ENCODE measurements at regions not wholly inside any gene's neighbourhood (a gene's known extent, or its start where the extent isn't known, plus 50 kb on each side); places are given as distances from the start of the nearest gene placed in this dataset.

DNA sequence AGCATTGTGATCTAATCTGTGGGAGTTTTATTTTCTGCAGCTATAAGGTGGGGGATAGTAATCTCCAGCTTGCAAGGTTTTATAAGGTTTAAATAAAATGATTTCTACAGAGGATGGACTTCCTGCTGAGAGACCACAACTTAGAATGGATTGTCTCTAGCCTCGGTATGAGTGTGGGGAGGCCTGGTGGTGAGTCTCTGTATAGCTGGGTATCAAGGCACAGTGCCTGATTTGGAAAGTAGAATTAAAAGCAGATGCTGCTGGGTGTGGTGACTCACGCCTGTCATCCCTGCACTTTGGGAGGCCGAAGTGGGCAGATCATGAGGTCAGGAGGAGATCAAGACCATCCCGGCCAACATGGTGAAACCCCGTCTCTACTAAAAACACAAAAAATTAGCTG is 162.0 kb upstream of the GATB start:
- no peak for DNase-seq

DNA sequence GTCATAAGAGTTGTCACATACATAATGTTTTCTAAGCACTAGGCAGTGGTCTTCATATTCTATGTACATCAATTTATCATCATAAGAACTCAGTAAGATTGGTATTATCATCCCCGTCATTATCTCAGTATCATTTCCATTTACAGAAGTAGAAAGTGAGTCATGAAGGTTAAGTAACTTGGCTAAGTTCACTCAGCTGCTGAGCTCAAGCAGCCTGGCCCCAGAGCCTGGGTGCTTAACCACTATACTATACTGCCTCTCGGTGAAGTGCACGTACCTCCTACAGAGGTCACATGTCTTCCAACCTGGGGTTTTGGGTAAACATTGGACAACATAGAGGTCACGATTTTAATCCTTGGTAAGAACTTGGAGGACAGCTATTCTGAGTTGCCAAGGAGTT is 161.5 kb upstream of the GATB start:
- DNase-seq = no peak

DNA sequence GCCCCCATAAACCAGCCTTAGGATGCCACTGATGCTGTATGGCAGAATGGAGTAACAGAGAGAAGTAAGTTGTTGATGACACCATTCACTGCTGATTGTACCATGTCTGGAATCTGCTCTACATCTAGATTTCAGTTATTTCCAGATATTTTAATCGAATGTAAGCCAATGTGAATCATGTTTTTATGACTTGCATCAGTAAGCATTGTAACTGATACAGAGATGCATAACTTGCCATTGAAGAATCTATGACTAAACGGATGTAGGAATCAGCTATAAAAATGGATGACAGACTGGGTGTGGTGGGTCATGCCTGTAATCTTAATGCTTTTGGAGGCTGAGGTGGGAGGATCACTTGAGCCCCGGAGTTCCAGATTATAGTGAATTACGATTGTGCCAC is 161.0 kb upstream of the GATB start:
- DNase-seq = no peak

DNA sequence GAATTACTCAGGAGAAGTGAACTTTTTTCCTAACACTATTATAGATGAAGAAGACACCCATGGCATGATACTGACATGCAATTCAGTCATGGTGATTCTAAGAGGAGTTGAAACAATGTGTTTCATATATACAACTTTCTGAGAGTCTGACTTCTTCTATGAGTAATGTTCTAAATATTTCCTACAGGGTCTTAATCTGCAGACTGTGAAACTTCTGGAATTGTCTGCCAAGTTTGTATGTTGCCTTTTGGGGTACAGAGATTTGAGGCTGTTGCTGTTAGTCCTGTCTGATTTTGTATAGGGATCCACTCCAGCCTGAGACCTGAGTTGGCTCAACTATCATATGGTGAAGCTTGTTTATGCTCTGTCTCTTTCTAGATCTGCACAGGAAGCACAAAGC is 160.6 kb upstream of the GATB start:
- no peak for DNase-seq

DNA sequence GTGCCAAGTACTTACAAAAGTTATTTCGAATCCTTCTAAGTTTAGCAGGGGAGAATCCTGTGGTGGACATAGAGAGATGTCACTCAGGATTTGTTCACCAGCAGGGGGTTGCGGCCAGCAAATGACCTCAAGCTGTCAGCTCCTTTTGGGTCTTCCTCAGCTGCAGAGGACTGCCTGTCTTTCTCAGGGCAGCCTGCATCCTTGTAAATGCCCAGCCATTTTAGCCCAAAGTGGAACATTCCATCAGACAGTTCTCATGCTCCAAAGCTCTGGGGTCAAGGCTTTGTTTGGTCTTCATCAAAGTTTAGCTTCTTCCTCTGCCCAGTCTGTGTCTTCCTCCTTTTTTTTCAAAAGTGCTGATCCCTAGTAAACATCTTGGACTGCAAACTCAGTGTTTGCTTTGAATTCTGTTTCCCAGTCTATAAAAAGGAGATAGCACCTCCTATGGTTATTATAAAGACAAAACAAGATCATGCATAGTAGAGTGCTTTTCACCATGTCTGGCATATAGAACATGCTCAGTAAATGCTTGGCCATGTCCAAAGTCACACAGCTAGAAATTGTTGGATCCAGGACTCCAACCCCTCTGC is 156.4 kb upstream of the GATB start:
- DNase-seq = no peak

DNA sequence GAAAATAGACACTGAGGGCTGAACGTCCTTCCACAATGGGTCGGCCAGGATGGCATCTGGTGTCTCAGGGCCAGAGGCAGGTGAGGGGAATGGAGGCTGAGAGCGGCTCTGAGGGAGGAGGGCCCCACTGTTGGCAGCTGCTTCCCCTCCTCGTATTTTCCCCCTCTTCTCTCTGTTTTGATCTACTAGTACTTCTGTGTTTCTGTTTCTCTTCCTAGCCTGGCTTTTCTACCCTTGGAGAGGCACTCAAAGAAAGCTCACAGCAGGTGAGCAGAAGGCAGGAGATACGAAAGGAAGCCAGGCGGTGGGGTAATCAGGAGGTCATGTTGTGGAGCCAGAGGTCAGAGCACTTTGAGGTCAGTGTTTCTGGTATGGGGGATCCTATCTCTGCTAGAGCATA is 151.8 kb upstream of the GATB start:
- no peak for DNase-seq

DNA sequence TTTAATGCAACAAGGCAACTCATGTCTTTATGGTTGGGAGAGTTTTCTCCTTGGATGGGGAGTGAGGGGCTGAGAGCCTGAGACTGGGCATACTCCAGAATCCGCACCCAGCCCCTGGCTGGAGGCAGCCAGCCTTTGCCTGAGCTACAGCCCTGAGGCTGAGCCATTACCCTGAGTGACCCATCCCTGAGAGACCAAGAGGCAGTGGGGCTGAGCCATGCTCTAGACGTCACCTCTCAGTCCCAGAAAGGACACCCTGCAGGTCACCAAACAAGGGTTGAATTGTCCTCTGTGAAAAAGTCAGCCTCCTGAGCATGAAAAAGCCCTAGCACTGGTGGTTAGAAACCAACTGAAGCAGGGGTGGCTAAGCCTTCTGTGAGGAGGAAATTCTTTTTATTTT is 151.2 kb upstream of the GATB start:
- DNase-seq = no peak

DNA sequence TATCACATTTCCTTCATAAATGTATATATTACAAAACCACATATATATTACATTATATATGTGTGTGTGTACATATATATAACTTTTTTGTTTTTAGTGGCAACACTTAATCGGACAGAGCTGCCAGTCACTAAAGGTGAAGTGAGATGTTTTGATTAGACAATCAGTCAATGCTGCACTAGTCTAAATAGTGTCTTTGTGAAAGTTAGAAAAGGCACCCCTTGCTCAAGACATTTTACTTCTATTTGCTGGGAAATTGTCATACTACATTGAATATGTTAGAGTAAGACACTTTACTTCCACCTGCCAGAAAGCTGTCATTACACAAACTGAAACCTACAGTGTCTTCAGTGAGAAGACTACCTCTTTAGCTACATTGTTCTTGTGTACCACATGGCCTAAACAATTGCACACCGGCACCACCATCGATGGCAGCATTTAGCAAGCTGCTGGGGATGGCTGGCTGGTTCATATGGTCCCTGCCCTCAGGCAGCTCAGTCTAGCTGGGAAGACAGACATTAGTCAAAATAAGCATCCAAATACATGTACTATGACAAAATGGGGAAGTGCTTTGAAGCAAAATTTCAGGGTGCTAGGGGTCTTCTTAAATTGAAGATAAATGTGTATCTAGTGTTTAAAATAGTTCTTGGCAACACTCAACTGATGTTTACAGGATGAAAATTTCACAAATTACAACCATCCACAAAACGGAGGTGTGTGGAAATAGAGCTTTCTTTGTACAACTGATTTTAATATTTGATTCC is 148.1 kb upstream of the GATB start:
- DNase-seq = no peak

DNA sequence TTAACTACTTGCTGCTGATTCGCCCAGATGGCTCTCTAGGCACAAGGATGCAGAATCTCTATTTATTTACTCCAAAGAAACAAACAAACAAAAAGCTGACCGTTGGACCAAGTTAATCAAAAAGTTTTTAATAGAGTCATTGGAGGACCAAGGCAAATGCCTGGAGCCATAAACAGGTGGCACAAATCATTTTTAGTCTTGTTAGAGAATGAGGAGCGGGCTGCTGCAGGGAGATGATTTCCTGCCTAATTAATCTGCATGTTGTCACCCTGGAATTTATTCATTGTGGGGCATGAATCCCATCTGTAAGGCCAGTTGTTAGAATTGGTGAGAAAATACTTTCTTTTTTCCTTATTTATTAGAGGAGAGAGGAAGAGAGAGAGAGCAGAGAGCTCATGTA is 147.4 kb upstream of the GATB start:
- DNase-seq = no peak

DNA sequence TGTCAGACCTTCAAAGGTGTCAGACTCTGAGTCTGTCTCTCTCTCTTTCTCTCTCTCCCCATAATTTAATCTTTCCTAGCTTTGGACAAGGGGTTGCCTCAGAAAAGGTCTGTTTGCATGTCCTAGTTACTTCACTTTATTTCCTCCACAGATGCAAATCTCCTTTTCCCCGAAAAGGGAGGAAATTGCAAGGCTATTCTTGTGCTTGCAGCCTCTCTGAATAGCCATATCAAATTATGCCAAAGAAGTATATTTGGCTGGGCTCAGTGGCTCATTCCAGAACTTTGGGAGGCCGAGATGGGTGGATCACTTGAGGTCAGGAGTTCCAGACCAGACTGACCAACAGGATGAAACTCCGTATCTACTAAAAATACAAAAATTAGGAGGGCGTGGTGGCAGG is 145.6 kb upstream of the GATB start:
- DNase-seq = no peak

DNA sequence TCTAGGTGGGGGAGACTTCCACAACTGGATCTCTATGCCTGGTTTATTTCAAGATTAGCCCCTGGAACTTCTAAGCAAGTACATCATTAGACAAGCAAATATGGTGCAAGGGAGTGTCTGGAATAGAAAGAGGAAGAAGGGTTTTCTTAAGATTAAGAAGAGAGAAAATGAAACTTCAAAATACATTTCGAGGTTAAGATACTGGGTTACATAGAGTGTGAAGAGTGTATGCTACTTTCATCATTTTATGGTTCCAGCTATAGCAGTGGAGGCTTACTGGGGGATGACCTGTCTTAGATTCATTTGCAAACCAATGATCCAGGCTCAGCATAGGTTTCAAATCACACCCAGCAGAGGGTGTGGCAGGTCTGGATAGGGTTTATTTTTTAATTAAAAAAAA is 144.4 kb upstream of the GATB start:
- no peak for DNase-seq

DNA sequence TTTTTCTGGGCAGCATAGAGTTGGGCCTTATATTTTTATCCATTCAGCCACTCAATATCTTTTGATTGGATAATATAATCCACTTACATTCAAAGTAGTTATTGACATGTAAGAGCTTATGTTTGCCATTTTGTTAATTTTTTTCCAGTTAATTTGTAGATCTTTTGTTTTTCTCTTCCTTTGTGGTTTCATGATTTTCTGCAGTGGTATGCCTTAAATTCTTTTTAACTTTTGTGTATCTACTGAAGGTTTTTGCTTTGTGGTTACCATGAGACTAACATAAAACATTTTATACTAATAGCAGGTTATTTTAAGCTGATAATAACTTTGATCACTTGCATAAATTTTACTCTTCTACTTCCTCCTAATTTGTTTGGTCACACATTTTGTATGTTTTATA is 140.8 kb upstream of the GATB start:
- no peak for DNase-seq

DNA sequence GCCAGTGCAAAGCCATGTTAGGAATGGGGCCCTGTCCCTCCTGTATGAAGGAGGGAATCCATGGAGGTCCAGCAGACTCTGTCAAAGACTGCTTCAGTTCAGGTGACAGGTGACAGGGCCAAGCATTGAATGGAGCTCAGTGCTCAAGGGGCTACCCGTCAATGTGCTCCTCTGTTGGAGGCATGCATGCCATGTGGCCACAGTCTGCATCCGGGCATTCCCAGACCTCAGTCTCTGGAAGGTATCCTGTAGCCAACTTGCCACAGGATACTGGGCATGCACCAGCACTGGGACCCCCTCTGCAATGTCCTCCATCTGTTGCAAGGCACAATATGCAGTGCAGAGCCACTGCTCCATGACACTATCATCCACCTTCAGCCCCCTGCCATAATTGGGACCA is 136.1 kb upstream of the GATB start:
- no peak for DNase-seq

DNA sequence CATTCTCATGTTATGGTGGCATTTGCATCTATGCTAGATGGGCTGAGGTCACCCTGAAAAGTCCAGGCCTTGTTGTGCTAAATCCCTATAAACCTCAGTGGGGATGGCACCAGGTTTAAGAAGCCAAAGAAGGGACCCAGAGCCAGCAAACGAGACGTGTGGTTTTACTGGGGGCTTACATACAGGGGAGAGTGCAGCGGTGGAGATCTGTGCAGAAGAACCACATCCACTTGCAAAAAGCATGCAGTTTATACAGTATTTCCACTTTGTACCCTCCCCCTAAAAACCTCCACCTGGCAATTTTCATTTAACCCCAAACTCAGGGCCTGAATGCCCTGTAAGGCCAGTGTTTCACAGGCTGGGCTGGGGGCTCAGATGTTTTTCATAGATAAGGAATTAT is 134.9 kb upstream of the GATB start:
- no peak for DNase-seq

DNA sequence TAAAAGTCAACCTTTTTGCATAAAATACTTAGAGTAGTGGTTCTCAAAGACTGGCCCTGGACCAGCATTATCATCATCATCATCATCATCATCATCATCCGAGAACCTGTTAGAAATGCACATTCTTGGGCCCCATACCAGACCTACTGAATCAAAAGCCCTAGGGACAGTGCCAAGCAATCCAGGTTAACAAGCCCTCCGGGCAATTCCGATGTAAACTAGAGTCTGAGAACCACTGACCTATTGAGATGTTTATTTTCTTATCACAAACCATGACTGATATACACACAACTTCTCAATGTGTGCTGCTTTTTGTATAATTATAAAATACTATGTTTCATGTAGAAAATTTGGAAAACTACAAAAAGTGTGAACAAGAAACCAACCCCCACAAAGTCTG is 133.4 kb upstream of the GATB start:
- no peak for DNase-seq

DNA sequence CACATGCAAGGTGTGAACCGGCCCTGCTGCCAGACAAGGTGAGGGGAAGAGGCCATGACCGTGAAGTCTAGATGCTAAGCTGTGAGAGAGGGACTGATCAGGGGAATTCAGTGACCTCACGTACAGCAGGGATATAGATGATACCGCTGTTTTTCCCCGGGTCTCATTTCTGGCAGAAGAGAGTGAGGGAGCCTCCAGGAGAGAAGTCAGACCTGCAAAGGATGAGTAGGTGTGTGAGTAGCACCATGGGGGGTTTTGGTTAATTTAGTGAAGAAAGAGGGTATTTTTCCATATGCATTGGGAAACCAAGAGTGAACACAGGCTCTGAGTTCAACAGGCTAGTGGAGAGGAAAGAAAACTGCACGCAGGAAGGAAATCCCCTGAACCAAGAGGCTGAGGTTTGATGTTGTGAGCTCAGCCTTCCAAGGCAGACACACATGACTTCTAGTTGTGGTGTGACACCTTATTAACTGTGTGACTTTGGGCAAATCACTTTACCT is 127.6 kb upstream of the GATB start:
- DNase-seq = no peak

DNA sequence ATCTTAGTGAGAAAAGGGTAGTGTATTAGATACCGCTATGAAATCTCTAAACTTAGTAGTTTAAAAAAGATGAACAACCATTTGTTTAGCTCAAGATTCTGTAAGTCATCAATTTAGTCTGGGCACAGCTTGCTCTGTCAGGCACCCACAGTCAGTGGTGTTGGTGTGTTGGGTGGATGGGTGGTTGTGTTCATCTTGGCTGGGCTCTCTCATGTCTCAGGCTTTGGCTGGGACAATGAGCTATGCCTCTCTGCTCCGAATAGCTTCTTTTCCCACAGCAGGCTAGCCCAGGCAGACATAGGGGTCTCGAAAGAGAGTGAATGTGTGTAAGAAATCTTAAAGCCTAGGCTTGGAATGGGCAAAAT is 127.0 kb upstream of the GATB start:
- DNase-seq = no peak

DNA sequence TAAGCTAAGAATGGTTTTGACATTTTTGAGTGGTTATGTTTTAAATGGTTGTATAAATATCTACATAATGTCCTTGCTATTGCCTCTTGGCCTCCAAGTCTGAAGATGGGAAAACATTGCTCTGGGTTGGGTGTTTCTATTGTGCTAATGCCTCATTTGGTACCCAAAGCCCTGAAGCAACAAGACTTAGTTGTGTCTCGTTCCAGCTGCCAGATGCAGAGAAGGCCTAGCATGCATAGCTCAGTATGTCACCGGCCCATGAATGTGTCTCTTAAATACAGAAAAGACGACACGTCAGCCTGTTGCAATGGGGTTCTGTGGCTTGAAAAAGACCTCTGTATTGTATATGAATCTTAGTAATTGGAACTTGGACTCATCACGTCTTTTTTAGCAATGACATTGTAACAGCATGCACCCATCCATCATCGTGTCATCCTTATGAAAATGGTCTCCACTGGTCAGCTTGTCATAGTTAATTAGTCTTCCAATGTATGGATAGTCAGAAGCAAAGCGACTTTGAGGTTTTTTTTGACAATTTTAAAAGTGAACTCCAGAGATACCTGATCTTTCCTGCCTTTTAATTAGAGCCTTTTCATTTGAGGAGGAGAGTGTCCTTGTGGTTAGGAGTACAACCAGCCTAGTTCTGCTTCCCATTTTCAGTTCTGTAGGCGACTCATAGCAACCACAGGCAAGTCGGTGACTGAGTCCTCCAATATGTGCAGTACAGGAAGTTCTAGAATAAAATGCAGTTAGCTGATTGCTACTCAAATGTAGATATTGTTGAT is 126.4 kb upstream of the GATB start:
- no peak for DNase-seq

DNA sequence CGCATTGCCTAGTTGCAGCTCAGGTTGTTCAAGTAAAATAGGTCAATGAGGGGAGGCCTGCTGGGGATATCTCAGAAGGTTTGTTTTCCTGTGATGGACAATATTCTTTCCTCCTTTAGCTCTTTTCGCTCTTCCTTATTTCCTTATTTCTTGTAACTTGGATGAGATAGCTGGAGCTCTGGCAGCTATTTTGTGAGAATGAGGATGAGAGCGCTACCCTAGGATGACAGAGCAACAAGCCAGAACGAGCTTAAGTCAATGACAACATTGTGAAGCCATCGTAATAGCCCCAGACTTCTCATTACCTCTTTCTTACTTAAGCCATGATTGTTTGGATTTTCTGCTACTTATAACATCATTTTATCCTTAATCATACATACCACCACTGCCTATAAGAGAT is 124.3 kb upstream of the GATB start:
- DNase-seq = no peak

DNA sequence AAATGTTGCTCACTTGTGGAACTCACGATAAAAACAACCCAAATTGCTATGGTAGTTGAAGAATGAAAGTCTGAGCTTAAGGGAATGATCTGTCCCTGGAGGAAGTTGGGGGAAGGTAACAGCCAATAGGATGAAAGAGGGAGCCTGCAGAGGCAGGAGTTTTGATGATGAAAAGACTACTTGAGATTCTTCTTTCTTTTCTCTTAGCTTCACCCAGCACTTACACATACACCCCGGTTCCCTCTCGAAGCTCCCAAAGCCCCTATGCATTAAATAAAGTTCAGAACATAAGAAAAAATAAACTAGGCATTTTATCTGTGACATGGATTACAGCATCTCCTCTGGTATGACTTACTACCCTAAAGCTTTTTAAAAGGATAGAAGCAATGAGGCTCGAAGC is 122.9 kb upstream of the GATB start:
- DNase-seq = no peak

DNA sequence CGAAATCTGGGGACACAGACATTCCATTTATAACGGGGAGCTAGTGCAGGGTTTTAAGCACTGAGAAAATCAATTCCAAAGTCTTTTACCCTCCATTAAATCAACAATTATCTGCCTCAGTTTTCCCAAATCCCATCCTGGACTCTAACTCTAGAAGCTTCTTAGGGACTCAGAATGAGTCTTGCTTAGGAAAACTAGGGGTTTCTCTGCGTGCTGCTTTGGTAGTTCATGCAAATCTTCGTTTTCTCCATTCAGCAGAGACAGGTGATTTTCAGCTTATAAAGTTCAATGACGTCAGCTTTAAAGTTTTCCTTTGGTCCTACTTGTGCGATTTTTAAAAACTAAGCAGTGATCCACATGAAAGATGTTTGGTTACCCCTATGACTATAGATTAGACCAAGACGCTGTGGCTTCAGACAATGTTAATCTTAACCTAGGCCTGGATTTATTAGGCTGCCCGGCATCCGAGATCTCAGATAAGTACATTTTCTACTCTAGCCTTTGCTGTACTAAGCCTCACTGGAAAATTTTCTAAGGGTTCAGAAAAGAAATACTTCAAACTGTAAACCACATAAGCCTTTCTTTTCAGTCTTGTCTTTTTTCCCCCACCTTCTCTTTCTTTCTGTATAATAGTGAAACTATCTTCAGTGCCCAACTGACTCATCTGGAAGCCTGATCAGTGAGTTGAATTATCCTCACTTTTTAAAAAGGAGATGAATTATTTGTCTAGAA is 121.4 kb upstream of the GATB start:
- no peak for DNase-seq

DNA sequence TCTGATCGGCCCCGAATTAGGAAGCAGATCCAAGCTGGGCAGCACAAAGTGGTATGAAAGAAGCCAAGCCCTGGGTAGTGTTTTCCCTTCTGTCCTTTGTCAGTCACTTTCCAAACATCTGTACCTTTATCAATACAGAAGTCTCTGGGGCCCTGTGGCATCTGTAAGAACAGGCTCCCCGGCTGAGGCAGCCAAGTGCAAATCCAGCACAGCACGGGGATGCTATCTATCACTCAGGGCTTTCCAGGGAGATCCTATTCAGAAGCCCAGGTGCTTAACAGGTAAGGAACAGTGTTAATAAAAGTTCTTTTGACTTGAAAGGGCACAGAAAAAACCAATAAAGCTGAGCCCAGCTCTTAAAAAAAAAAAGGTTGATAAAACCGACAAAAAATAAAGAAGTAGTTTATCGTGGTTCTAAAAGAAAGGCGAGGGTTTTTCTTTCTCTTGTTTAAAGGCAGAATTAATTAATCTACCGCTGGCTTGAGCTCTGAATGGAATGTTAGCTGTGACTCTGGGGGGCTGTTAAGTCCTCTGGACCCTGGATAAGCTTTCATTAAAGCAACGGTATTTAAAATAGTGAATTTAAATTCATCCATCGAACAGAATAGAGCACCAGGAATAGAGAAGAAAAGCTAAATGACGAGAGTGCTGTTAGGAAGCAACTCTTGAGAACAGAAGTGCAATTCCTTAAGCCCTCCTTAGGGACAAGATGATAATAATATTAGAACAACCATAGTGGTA is 119.1 kb upstream of the GATB start:
- no peak for DNase-seq
